Iris pigment epithelial cell (primary cell): ENCODE measurements at regions not wholly inside any gene's neighbourhood (a gene's known extent, or its start where the extent isn't known, plus 50 kb on each side); places are given as distances from the start of the nearest gene placed in this dataset.

ENCODE experiments used
- DNase-seq: peaks from one replicate; pipeline ENCODE4 v3.0.0-alpha.2; 2011; ENCODE audit warnings: low read depth

DNA sequence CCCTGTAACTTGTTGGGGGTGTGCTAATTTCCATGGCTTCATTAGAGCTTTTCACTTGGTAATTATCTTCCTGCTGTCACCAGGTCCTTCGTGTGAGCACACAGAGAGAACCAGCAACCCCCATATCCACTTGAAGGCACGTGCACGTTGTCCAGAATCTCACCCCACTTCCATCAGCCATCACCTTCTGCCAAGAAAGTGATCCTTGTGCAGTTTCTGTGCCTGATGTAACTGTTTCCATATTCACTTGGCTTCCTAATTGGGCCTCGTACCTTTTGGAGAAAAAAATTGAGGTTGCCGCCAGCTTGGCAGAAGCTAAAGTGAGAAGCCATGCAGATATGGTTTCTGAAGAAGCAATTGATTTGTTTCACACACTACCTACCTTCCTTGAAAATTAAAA is 153.7 kb upstream of the TSHZ2 start:
- no peak for DNase-seq

GRCh38 chr20:52817981-52818380 is 154.2 kb upstream of the TSHZ2 start:
- DNase-seq = no peak

GRCh38 chr20:52817511-52817910 is 154.6 kb upstream of the TSHZ2 start:
- no peak for DNase-seq

DNA sequence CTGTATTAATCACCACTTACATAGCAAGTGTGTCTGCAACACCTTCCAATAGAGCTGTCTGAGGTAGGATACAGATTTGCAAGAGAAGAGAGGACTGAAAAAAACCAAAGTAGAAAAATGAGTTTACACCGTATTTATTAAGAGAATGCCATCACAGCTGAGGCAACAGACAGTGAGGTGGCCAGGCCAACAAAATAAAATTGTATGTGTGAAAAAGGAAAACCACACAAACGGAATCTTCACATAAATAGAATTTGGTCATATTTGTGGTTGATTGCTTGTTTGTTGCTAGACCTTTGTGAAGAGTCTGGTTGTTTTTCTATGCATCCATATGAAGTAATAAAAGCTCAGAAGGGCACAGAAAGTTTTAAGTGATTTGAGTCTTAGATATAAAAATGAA is 157.8 kb upstream of the TSHZ2 start:
- no peak for DNase-seq

- DNase-seq = no peak
Measured at GRCh38 chr20:52812231-52812847, 159.8 kb upstream of the TSHZ2 start.

DNA sequence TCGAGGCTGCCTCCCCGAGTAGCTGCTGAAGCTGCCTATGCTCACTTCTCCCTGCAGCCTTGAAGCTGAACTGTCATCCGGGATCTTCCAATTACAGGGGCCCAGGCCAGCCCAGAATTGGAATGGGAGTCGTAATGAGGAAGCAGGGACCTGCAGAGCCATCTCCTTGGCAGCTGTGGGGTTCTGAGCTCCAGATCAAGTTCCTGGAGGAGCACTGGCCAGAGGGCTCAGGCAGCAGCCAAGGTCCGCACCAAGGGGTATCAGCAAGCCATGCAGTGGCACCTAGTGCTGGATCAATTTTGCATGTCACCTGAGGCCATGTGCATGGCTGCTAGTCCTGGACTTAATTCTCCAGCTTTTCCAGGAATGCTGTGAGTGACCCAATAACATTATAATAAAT is 163.2 kb upstream of the TSHZ2 start:
- DNase-seq = no peak

DNA sequence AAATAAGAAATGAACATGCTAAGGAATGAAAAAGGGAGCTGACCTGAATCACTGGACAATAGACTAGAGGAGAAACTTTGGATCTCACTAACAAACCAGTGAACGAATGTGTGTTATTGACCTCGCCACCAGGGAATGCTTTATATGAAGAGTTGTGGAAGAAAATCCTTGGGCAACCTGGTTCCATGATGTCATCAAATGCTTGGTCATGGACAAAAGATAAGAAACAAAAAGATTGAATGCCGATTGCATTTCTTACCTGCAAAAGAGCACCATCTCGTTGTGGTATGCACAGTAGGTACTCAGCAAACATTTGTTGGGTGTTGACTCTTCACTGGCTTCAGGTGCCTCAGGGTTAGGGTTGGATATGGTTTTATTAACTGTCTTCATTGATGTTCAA is 165.2 kb upstream of the TSHZ2 start:
- no peak for DNase-seq

GRCh38 chr20:52805843-52806242 is 166.3 kb upstream of the TSHZ2 start:
- no peak for DNase-seq

DNA sequence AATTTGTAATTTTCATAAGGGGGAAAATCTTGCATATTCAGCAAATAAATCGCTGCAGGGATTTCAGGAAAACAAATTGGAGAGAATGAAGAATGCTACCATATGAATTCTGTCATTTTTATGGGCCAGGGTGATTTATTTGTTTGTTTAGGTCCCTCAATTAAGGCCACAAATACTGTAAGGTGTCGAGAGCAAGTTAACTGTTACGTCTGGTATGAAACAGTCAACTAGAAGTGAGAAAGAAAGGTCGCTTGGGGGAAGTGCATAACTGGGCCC is 166.9 kb upstream of the TSHZ2 start:
- DNase-seq = no peak

- DNase-seq = no peak
Measured at GRCh38 chr20:52804497-52805295, 167.5 kb upstream of the TSHZ2 start.

DNA sequence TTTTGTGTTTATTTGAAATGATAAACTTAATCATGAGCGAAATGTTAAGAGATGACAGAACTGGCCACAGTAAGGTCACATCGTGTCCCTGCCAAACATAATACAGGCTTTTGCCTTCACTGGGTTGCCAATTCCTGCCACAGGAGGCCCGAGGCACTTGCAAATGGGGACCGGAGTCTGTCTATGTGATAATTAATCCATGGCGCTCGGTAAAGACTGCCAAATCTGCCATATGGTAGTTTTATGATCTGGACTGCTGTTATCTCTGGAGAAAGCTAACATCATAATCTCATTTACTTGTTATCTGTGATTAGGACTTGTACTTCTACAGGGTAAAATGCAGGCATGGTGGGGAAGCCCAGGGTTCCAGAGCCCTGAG is 170.5 kb upstream of the TSHZ2 start:
- no peak for DNase-seq

- DNase-seq = no peak
Measured at GRCh38 chr20:52800734-52801627, 171.2 kb upstream of the TSHZ2 start.

DNA sequence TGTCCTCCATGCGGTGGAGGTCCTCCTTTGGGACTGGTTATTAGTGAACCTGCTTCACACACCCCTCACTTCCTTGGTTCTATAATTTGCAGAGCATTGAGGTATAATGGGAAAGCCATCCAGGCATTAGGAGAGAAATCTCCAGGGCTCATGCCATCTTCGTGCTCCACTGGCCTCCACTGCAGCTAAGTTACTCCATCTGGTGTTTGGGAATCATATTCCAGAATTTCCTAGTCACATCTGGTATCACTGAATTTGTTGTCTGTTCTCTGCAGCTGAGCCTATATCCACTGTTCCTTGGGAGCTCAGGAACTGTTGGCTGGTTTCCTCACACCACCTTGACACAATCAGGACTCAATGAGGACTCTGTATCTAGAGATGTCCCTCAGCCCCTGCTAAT is 173.0 kb upstream of the TSHZ2 start:
- no peak for DNase-seq

DNA sequence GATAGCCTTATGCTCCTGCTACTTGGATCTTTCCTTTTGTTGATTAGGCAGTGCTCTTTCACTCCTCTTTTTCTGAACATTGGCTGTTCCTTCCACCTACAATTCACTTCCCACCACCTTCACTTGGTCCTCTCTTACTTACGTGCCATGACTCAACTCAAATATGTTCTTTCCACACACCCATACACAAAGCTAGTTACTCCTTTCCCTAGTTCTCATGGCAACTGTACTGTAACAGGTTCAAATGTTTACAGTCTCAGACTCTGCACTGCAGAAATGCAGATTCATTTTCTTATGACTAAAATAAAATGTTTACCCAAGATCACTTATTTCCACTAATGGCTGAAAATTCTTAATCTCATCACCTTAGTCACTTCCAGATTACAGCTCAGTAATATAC is 174.0 kb upstream of the TSHZ2 start:
- DNase-seq = no peak

- DNase-seq = no peak
Measured at GRCh38 chr20:52794853-52795252, 177.3 kb upstream of the TSHZ2 start.

GRCh38 chr20:52793339-52793963 is 178.7 kb upstream of the TSHZ2 start:
- no peak for DNase-seq

- no peak for DNase-seq
Measured at GRCh38 chr20:52791091-52791490, 181.1 kb upstream of the TSHZ2 start.

DNA sequence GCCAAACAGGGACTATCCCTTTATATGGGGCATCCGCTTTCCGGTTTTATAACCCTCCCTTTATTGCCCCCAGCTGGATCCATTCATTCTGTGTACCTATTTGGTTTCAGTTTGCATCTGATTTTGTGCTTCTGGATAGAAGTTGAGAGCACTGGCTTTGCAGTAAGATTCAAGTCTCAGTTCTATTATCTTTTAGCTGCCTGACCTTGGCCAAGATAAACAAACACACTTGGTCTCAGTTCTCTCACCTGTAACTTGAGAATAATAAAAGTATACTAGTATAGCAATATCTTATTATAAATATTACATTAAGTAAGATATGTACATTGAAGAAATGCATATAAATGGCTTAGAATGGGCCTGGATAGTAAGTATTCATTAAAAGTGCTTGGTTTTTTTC is 182.4 kb upstream of the TSHZ2 start:
- no peak for DNase-seq

DNA sequence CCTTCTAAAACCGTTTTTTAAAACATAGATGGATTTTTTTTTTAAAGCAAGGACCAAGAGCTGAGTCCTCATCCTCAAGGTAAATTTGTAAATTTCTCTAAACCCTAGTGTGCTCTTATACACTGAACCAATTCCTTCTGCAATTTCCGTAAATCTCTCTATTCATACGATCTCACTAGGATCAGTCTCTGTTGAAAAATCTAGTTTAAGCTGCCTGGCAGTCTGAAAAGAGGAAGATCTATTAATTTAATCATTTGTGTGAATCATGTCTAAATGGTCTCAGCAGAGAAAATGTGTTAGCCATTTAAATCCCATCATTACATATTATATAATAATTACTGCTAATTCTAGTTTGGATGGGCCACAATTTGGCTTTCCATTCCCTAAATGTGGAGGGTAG is 184.2 kb upstream of the TSHZ2 start:
- no peak for DNase-seq

GRCh38 chr20:52787216-52787615 is 184.9 kb upstream of the TSHZ2 start:
- no peak for DNase-seq

DNA sequence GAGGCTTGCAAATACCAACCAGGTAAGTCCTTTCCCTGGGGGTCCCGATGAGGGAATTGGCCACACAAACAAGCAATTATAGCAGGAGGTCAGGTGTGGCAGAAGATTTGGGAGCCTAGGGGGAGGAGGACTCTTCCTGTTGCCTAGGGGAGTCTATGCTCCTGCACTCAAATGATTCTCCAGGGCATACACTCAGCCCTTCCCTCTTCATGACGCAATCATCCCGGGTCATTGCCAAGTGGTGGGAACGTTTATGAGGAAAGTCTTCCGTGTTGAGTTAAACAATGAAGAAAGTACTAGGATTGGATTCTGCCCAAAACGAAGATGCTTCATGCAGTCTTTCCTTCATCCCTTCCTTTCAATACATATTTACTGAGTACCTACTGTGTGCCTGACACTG is 186.5 kb upstream of the TSHZ2 start:
- no peak for DNase-seq

- DNase-seq = no peak
Measured at GRCh38 chr20:52783769-52784168, 188.4 kb upstream of the TSHZ2 start.

GRCh38 chr20:52780462-52780861 is 191.7 kb upstream of the TSHZ2 start:
- DNase-seq = no peak
